Erythroblast (primary cell): ENCODE measurements at regions not wholly inside any gene's neighbourhood (a gene's known extent, or its start where the extent isn't known, plus 50 kb on each side); places are given as distances from the start of the nearest gene placed in this dataset.
"Not testable (repeated sequence)": the region's sequence is repeated elsewhere in the genome, so short reads cannot be mapped to it uniquely, and the experiment has no call there.

Experiments used
- GATA1 ChIP-seq: IDR thresholded peaks from 2 replicates; pipeline ENCODE4 v1.6.1; 2011; ENCODE audit warnings: low read depth, mild to moderate bottlenecking, control low read depth, low read length, moderate library complexity
- POLR2A ChIP-seq: IDR thresholded peaks from 2 replicates; pipeline ENCODE4 v1.6.1; 2011; ENCODE audit warnings: mild to moderate bottlenecking, low read length

DNA sequence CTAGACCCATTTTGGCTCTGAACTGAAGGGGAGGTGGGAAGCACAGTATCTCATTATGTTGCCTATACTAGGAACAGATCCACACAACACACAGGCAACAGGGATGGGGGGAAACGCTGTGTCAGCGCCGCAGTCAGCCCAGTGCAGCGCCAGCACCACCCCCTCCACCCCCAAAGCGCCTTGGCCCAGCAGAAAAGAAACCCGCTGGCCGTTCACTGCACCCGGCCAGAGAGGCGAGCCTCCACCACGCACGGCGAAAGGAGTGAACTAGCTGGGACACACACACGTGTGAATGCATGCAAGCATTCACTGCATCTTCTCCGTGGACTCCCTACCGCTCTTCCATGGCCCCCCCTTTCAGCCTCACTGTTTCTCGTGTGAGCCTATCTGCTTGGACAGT lies 205.6 kb downstream of the HIBADH start:
- not testable (repeated sequence) for TF ChIP-seq POLR2A, GATA1
